GM21515 (cell line): ENCODE measurements at regions not wholly inside any gene's neighbourhood (a gene's known extent, or its start where the extent isn't known, plus 50 kb on each side); places are given as distances from the start of the nearest gene placed in this dataset.
A peak's percentile ranks its signal among the peaks of the same experiment; 100 is the strongest.
"Not testable (repeated sequence)": the region's sequence is repeated elsewhere in the genome, so short reads cannot be mapped to it uniquely, and the experiment has no call there.

Source experiments
- ATAC-seq: cut with Tn5 transposase; IDR thresholded peaks from one replicate; pipeline ENCODE4 v1.9.1; 2021; ENCODE audit not compliant: unreplicated experiment

DNA sequence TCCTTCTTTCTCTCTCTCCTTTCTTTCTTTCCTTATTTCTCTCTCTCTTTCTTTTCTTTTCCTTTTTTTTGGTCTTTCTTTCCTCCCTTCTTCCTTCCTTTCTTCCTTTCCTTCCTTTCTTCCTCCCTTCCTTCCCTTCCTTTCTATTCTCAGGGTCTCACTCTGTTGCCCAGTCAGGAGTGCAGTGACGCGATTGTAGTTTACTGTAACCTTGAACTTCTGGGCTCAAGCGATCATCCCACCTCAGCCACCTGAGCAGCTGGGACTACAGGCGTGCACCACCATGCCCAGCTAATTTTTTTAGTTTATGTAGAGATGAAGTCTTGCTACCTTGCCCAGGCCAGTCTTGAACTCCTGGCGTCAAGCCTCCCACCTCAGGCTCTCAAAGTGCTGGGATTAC, 83.8 kb upstream of the PPM1B start:
- ATAC-seq, result no peak

DNA sequence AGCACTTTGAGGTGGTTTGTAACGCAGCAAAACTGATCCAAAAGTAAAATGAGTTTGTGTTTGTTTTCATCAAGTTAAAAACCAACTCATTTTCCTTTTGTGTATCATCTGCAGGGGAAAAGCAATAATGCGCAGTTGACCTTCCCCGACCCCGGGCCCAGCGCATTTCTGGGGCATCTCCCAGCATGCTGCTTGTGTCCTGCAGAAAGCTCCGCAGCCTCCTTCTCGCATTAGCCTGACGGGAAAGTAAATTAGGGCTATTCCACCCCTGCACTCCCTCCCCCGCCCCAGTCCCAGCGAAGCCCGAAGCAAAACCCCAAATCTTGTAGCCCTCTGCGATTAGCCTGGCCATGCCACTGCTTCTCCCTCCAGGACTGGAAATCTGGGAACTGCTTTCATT, 82.0 kb upstream of the PPM1B start:
- no peak for ATAC-seq

DNA sequence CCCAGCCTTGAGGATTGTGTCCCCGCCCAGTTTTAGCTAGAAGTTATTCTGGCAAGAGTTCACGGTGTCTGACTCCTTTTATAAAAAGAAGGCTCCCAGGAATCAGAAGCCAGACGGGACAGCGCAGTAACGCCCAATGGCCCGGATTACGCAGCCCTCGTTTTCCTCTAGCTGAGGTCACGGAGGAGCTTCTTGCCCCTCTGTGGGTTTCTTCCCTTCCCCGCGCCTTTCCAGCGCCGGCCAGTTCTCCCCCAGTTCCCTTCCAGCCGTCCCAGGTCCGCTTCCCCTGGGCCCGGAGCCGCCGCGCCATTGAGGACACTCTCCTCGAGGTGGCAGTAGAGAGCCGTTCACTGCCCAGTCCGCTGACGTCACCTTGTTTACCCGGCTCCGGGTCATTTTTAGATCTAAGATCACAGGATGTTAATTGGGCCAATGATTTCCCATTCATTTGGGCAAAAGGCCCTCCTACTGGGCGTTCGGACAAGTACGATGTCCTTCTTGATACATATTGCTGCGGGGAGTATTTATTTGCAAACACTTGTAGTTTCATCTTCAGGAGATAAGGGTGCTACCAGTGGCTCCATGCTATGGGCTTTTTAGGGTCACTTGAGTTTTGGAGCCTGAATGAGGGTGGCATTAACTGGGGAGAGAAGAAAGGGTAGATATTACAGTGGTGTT, 81.5 kb upstream of the PPM1B start:
- peak; percentile 87 for ATAC-seq

DNA sequence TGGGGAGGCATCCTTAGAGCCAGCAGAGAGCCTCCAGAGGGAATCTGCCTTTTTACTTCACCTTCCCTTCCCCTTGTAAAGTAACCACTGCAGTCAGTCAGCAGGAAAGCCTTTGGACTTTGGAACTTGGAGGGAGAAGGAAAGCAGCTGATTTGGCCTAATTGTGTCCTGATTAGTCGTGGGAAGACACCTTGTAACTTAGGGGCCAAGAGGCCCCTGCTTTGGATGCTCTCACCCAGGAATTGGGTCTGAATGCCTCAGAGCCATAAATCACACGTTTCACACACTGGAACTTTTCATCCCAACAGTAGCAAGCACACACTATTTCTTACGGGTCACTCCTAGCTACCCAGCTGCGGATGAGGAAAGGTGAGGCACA, 81.0 kb upstream of the PPM1B start:
- no peak for ATAC-seq

DNA sequence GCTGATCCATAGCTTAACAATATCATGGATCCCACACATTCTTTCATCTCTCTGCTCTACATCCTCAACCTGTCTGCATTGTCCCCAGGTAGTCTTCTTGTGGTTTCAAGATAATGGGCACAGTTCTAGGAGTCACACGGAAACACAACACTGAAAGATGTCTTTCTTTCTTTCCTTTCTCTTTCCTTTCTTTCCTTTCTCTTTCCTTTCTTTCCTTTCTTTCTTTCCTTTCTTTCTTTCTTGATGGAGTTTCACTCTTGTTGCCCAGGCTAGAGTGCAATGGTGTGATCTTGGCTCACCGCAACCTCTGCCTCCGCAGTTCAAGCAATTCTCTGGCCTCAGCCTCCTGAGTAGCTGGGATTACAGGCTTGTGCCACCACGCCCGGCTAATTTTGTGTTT, 76.2 kb upstream of the PPM1B start:
- ATAC-seq, result not testable (repeated sequence)

DNA sequence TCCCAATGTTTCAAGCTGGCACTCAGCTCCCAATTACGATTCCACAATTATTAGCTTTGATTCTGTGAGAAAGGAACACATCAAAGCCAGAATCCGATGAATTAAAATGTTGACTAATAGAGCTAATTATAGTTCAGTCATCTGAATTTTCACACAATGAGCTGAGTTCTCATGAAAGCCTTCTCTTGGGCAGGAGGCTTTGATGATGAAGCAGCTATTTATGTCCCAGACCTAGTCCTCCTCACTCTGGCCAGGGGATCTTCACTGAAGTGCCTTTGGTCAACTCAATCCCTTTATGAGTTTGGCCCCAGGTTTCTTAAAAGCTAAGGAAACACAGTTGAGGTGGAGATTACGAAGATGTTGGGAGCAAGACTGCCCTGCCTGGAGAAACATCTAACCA, 74.7 kb upstream of the PPM1B start:
- ATAC-seq, result no peak

DNA sequence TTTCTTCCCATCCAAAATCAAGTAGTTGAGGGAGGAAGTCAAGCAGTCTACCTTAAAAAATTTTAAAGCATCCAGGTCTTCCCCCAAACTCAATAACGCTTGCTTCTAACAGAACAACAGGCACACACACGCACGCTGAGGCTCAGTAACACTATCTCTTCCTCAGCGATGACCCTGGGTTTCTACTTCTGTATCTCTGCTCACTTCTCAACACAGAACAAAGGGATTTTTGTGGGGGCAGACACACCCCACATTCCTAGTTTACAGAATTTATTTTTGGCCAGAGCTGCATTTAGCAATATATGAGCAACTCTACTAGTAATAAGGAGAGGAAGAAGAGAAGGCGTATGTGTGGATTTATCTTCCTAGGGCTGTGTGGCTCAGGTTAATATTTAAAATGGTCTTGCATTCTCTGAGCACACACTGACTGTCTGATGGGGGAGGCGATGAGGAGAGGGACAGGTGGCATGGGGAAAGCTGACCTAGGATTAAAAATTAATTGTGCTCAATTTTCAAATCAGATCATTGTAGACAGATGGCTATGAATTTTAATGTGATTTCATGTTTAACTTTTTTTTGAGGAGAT, 71.3 kb upstream of the PPM1B start:
- no peak for ATAC-seq

DNA sequence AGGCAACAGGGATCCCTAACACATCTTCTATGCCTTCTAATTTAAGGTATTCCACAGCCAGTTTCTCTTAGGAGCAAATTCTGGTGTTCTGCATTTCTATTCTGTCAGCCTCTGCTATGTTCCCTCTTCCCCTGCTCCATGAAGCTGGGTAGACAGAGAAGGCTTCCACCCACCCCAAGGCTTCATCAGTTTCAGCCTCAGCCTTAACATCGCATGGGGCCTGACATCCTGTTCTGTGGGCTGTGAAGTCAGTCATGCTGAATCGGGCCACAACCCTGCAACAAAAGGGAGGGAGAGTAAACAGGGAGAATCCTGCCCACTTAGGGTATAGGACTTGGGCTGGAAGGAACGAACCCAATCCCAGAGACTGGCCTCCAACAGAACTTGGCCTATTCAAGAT, 70.6 kb upstream of the PPM1B start:
- no peak for ATAC-seq

DNA sequence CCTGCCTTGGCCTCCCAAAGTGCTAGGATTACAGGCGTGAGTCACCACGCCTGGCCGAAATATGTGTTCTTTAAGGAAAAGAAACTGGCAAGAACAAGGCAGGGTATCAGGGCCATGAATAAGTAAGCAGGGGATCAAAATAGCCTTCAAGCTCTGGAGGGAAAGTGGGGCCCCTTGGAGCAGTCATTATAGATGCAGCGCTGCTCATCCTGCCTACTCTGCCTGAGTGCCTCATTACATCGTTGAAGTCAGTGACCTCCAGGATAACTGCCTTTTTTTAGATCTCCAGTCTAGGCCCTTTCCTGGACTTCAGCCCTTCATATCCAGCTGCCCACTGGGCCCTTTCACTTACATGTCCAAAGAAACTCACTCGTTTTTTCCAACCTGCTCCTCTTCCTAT, 69.8 kb upstream of the PPM1B start:
- ATAC-seq, result no peak

DNA sequence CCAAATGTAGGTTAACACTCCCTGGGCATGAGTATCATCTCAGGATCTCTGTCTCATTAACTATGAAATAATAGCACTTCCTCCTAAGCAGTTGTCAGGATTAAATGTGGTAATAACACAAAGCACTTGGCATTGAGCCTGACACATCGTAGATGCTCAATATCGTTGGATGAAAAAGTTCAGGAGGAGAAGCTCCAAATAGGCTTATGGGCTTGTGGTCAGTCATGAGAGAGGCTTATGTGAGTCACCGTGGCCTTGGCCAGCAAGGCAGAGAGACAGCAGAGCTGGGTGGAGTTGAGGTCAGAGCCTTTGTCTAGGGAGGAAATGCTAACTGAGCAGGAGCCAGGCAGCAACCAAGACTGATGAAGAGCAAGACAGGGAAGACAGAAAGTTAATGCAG, 68.3 kb upstream of the PPM1B start:
- ATAC-seq, result no peak

DNA sequence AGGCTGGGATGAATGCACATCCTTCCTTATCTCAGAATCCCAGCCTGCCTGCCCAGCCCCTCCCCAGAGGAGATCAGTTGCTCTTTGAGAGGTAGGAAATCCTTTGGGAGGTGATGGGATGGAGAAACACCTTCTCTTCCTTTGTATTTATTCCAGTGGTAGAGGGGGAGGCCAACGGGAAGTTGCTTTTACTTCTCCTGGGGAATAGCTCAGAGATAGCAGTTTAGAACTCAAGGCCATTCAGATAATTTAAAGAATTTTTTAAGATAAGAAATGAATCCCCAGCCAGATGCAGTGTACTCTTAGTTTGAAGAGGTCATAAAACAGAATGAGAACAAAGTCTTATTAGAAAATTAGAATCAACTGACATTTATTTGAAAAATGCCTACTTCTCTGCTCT, 67.4 kb upstream of the PPM1B start:
- no peak for ATAC-seq

DNA sequence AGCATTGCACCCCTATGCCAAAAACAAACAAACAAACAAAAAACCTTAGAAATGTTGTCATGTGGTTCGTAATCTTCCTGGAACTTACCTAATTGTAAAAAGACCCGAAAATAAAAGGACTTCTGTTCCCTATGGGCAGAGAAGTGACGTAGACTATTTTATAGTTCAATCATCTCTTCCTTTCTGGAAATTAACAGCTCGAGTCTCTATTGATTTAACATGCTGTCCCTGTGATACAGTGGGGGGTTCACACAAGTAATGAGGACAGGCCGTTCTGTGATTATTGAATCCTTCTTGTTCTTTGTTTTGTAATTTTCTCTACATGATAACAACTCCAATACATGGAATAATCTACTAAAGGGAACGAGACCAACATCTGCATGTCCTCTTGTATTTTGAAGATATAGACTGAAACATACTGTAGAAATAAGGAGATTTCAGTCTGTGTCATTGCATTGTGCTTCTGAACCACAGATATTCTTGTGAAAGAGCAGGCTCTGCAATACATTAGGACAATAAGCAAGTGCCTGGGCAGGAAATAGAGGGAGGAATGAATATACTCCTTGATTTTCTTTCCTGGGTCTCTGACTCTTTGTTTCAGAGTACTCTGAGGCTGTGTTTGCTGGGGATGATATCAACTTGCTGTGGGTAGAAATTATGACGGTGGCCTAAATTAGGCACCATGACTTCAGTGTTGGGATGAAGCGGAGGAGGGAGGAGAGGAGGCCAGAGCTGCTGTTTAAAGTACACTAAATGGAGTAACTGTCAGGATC, 65.7 kb upstream of the PPM1B start:
- ATAC-seq, result no peak

DNA sequence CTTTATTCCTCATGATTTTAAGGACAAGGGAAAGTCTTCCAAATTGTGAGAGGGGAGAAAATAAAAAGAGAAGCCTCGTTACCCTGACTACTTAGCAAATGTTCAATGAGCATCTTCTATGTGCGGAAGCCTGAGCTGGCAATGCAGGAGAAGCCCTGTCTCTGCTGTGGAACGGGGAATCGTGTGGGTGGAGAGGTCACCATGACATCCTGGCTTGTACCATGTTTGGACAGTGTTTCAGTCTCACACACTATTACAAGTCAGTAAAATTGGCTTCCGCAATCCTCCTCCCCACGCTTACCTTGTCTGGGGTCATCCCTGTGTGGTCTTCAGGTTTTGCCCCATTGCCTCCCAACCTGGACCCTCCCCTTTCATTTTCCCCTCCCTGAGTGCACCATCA, 65.0 kb upstream of the PPM1B start:
- ATAC-seq, result no peak

DNA sequence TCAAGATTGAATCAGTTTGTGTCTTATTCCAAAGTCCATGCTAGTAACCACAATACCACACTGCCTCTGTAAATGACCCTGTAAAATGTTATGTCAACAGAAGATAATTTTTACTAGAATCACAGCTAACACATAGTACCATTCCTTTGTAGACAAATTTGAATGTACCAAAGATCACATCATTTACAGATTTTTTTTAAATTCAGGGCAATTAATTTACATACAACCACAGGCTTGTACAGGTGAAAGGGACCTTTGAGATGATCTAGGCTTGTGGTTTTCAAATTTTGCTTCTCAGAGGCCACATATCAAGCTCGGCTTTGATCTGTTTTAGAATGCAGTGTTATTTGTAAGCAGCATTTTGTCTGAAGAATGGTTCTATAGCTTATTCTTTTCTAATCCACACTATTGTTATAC, 63.8 kb upstream of the PPM1B start:
- ATAC-seq, result no peak

DNA sequence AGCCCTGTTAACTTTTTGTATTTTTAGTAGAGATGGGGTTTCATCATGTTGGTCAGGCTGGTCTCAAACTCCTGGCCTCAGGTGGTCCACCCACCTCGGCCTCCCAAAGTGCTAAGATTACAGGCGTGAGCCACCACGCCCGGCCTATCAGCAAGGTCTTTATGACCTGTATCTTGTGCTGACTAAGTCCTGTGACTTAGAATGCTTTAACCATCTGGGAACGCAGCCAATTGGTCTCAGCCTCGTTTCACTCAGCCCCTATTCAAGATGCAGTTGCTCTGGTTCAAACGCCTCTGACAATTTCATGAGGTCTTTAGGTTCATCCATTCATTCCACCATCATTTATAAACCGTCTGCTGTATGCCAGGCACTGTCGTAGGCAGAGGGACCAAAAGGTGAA, 62.2 kb upstream of the PPM1B start:
- ATAC-seq, result not testable (repeated sequence)

DNA sequence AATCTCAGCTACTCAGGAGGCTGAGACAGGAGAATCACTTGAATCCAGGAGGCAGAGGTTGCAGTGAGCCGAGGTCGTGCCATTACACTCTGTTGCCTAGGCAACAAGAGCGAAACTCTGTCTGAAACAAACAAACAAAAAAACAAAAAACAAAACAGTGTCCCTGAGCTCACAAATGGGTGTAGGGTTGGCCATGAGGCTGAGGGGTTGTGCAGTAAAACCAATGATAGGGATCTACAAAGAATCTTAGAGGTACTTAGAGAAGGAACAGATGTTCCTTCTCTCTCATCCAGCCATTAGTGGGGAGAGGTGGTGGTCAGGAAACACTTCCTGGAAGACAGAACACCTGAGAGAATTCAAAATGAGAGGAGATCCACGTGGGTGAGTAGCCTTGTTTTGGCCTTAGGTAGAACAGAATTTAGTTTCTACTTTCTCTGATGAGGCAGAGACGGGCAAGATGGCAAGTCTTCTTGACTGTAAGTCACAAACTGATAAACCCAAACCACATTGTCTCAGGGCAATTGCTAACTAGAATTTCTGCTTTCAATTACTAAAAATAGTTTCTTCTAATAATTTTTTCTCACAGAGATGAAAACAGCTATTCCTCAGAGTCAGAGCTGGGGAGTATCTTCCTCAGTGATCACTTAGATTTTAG, 61.5 kb upstream of the PPM1B start:
- ATAC-seq, result peak; percentile 74

DNA sequence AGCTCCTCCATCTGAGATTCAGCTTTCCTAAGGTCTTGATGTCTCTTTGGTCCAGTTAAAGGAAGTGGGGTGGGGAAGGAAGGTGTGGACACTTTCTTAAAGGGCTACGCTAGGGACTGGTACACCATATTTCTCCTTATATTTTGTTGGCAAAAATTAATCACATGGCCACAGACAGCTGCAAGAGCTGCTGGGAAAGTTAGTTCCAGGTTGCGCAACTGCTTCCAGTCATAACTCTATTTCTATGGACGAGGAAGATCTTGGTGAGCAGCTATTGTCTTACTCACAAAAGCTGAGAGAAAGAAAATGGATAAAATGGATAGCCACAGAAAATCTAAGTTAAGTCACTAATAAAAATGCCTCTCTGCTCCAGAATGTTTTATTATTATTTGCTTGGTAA, 60.7 kb upstream of the PPM1B start:
- peak; percentile 7 for ATAC-seq

DNA sequence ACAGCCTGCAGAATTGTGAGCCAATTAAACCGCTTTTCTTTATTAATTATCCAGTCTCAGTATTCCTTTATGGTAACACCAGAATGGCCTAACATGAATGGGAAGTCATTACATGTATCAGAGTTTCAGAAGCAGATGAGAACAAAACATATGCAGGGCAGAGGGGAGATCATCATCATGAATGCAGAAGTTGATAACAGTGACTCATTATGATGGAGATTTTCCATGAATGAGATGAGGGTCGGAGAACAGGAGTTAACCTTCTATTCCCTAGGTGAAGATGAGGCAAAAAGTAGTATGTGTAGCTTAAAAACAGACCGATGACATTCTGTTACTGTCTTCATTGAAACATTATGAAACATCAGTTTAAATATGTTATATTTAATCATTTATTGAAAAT, 59.5 kb upstream of the PPM1B start:
- no peak for ATAC-seq

DNA sequence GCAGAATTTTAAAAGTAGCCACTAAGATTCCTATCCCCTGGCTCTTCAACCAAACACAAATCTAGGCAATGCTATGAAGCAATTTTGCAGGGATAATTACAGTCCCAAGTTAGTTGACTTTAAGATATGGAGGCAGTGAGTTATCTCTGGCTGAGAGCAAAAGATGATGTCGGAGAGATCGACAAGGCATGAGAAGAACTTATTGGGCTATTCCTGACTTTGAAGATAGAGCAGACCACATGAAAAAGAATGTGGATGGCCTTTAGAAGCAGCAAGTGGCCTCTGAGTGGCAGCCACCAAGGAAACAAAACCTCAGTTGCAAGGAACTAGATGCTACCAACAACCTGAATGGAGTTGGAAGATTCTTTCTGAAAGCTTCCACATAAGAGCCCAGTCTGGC, 58.2 kb upstream of the PPM1B start:
- ATAC-seq, result no peak

DNA sequence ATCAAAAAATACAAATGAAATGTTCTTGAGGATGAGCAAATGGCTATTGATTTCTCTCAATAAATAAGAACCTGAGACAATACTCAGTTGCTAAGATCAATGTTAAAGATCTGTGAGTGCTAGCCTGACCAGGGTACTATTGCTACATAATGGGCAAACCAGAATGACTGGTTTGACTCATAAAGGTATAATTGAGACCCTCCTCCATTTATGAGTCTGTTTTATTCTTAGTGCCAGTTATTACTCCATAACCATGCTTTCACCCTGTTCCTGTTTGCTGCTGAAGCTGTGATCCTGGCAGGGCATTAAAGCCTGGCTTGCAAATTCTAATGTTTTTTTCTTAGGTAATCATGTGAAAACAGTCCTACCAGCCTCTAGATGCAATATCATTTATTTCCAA, 56.6 kb upstream of the PPM1B start:
- ATAC-seq, result no peak

DNA sequence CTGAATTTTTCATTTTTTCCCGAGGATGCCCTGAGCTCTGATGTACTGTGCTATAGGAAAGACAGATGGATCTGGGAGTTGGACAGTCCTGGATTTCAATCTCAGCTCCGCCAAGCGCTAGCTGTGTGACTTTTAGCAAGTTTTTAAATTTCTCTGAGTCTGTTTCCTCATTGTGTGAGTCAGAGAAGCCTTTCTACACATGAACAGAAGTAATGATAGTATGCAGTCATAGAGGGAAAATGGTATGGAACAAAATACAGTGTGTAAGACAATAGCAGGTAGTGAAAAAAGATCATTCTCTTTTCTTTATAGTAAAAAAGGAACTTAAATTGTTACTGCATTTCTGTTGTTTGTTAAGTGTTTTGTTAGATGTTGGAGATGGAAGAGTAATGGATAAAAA, 52.4 kb upstream of the PPM1B start:
- no peak for ATAC-seq

DNA sequence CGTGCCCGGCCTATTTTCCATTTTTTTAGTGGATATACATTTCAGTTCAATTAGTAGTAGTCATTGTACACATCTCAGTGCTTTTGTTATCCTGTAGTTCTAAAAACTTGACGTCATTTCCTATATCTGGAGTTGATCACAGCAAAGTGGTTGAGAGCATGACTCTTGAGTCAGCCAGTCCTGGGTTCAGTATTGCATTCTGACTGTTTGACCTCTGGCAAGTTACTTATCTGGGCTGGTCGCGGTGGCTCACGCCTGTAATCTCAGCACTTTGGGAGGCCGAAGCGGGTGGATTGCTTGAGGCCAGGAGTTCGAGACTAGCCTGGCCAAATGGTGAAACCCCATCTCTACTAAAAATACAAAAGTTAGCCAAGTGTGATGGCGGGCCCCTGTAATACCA, 50.4 kb upstream of the PPM1B start:
- ATAC-seq, result no peak
